ENCODE measurements at regions not wholly inside any gene's neighbourhood (a gene's known extent, or its start where the extent isn't known, plus 50 kb on each side); places are given as distances from the start of the nearest gene placed in this dataset.

- 79% methylated on average over 7 of the region's 8 CpGs for WGBS
- Histone ChIP-seq H3K4me3 (ENCODE audit: low read length) (no peak overlapping the region), H3K27ac (ENCODE audit: low read depth, low read length) (no peak overlapping the region), H3K27me3 (ENCODE audit: insufficient read depth, low read length) (no peaks in the 10 kb centered on the region), H3K36me3 (ENCODE audit: insufficient read depth, low read length) (no peaks in the 10 kb centered on the region), H3K4me1 (ENCODE audit: insufficient read depth, low read length) (no peaks in the 10 kb centered on the region), H3K9ac (ENCODE audit: low read depth, low read length) (no peak overlapping the region), H3K9me3 (ENCODE audit: insufficient read depth, low read depth, low read length) (peaks cover 97% of the 10 kb centered on the region)
These were observed 172.6 kb downstream of the ZNF248 start for GRCh38 chr10:37684765-37685164.

GRCh38 chr10:37682617-37683016 lies 174.8 kb downstream of the ZNF248 start:
- 80% methylated on average over 4 of the region's 4 CpGs for WGBS
- no peaks in the 10 kb centered on the region for H3K27me3 ChIP-seq (ENCODE audit: insufficient read depth, low read length)
- H3K4me3 ChIP-seq (ENCODE audit: low read length): no peak overlapping the region
- no peak overlapping the region for H3K9ac ChIP-seq (ENCODE audit: low read depth, low read length)
- H3K4me1 ChIP-seq (ENCODE audit: insufficient read depth, low read length): no peaks in the 10 kb centered on the region
- peaks cover 96% of the 10 kb centered on the region for H3K9me3 ChIP-seq (ENCODE audit: insufficient read depth, low read depth, low read length)
- H3K36me3 ChIP-seq (ENCODE audit: insufficient read depth, low read length): no peaks in the 10 kb centered on the region
- H3K27ac ChIP-seq (ENCODE audit: low read depth, low read length): no peak overlapping the region

GRCh38 chr10:37681617-37681999 lies 175.8 kb downstream of the ZNF248 start:
- no peak overlapping the region for H3K9ac ChIP-seq (ENCODE audit: low read depth, low read length)
- no peaks in the 10 kb centered on the region for H3K27me3 ChIP-seq (ENCODE audit: insufficient read depth, low read length)
- WGBS: 89% methylated on average over 12 of the region's 12 CpGs
- no peak overlapping the region for H3K27ac ChIP-seq (ENCODE audit: low read depth, low read length)
- H3K9me3 ChIP-seq (ENCODE audit: insufficient read depth, low read depth, low read length): peaks cover 94% of the 10 kb centered on the region
- H3K36me3 ChIP-seq (ENCODE audit: insufficient read depth, low read length): no peaks in the 10 kb centered on the region
- no peaks in the 10 kb centered on the region for H3K4me1 ChIP-seq (ENCODE audit: insufficient read depth, low read length)
- H3K4me3 ChIP-seq (ENCODE audit: low read length): no peak overlapping the region

GRCh38 chr10:37680716-37681616 lies 176.4 kb downstream of the ZNF248 start:
- peaks cover 94% of the 10 kb centered on the region for H3K9me3 ChIP-seq (ENCODE audit: insufficient read depth, low read depth, low read length)

DNA sequence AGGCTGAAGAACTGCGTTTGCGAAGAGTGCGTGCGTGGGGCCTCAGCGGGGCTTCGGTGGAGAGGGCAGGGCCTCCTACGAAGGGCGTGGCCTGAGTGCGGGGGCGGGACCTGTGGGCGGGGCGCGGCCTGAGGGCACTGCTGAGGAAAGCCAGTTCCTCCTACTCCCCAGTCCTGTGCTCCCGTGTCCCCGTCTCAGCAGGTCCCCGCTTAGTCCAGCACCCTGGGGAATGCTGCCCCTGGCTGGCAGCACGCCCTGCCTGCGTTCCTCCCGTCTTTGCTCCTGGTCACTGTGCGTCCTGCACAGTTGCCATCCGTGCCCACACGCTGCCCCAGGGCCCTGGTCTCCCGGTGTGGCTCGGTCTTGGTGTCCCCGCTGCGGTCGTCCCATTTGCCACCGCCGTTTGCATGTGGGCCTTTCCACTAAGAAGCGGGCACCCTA lies 177.1 kb downstream of the ZNF248 start:
- WGBS: 93% methylated on average over 30 of the region's 30 CpGs
- H3K36me3 ChIP-seq (ENCODE audit: insufficient read depth, low read length): no peaks in the 10 kb centered on the region
- no peaks in the 10 kb centered on the region for H3K27me3 ChIP-seq (ENCODE audit: insufficient read depth, low read length)
- H3K4me1 ChIP-seq (ENCODE audit: insufficient read depth, low read length): no peaks in the 10 kb centered on the region
- peaks cover 94% of the 10 kb centered on the region for H3K9me3 ChIP-seq (ENCODE audit: insufficient read depth, low read depth, low read length)
- no peak overlapping the region for H3K9ac ChIP-seq (ENCODE audit: low read depth, low read length)
- no peak overlapping the region for H3K27ac ChIP-seq (ENCODE audit: low read depth, low read length)
- no peak overlapping the region for H3K4me3 ChIP-seq (ENCODE audit: low read length)

More at GRCh38 chr10:37680716-37681616, 176.4 kb downstream of the ZNF248 start:
- Histone ChIP-seq H3K4me1 (ENCODE audit: insufficient read depth, low read length) (no peaks in the 10 kb centered on the region), H3K27me3 (ENCODE audit: insufficient read depth, low read length) (no peaks in the 10 kb centered on the region), H3K9ac (ENCODE audit: low read depth, low read length) (no peak overlapping the region), H3K36me3 (ENCODE audit: insufficient read depth, low read length) (no peaks in the 10 kb centered on the region), H3K4me3 (ENCODE audit: low read length) (no peak overlapping the region), H3K27ac (ENCODE audit: low read depth, low read length) (no peak overlapping the region)
- WGBS: 94% methylated on average over 52 of the region's 52 CpGs

- H3K27ac ChIP-seq (ENCODE audit: low read depth, low read length): no peak overlapping the region
- H3K9me3 ChIP-seq (ENCODE audit: insufficient read depth, low read depth, low read length): peaks cover 94% of the 10 kb centered on the region
- no peaks in the 10 kb centered on the region for H3K4me1 ChIP-seq (ENCODE audit: insufficient read depth, low read length)
- WGBS: 88% methylated on average over 8 of the region's 8 CpGs
- H3K4me3 ChIP-seq (ENCODE audit: low read length): no peak overlapping the region
- no peaks in the 10 kb centered on the region for H3K36me3 ChIP-seq (ENCODE audit: insufficient read depth, low read length)
- H3K9ac ChIP-seq (ENCODE audit: low read depth, low read length): no peak overlapping the region
- no peaks in the 10 kb centered on the region for H3K27me3 ChIP-seq (ENCODE audit: insufficient read depth, low read length)
These were observed 177.9 kb downstream of the ZNF248 start for GRCh38 chr10:37679465-37679864.

DNA sequence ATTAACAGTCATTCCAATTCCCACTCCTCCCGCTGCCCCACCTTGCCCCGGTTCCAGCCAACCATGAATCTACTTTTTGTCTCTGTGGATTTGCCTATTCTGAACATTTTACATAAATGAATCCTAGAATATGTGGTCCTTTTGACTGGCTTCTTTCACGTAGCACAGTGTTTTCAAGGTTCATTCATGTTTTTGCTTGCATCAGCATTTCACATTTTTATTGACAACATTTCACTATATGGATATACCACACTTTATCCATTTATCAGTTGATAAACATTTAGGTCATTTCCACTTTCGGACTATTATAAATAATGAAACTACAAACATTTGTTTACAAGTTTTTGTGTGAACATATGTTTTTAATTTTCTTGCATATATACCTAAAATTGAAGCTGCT lies 182.0 kb downstream of the ZNF248 start:
- no peaks in the 10 kb centered on the region for H3K4me1 ChIP-seq (ENCODE audit: insufficient read depth, low read length)
- 80% methylated on average over 3 of the region's 4 CpGs for WGBS
- no peak overlapping the region for H3K9ac ChIP-seq (ENCODE audit: low read depth, low read length)

GRCh38 chr10:37671802-37672201 lies 185.6 kb downstream of the ZNF248 start:
- WGBS: no CpG with 5 or more reads among the region's 1 CpG
- Histone ChIP-seq H3K27me3 (ENCODE audit: insufficient read depth, low read length) (no peaks in the 10 kb centered on the region), H3K4me1 (ENCODE audit: insufficient read depth, low read length) (no peaks in the 10 kb centered on the region), H3K36me3 (ENCODE audit: insufficient read depth, low read length) (no peaks in the 10 kb centered on the region), H3K27ac (ENCODE audit: low read depth, low read length) (no peak overlapping the region), H3K9ac (ENCODE audit: low read depth, low read length) (no peak overlapping the region), H3K9me3 (ENCODE audit: insufficient read depth, low read depth, low read length) (peaks cover 88% of the 10 kb centered on the region), H3K4me3 (ENCODE audit: low read length) (no peak overlapping the region)

More for the DNA sequence above, 182.0 kb downstream of the ZNF248 start:
- Histone ChIP-seq H3K36me3 (ENCODE audit: insufficient read depth, low read length) (no peaks in the 10 kb centered on the region), H3K9me3 (ENCODE audit: insufficient read depth, low read depth, low read length) (peaks cover 89% of the 10 kb centered on the region), H3K27me3 (ENCODE audit: insufficient read depth, low read length) (no peaks in the 10 kb centered on the region), H3K27ac (ENCODE audit: low read depth, low read length) (no peak overlapping the region), H3K4me3 (ENCODE audit: low read length) (no peak overlapping the region)

DNA sequence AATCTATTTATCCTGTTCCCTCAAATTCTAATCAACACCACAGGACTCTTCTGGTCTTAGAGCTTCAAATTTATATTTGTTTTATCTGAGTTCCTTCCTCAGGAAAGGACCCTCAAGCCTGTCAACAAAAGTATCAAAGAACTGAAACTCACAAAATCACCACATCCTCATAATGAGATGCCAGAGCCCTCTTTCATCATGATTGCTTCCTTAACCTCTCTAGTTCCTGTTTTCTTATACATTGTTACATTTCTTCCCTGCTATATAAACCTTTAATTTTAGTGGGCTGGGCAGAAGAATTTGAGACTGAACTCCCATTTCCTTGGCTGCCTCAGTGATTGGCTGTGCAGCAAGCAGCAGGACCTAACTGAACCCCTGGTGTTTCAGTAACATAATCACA lies 189.7 kb downstream of the ZNF248 start:
- Histone ChIP-seq H3K4me1 (ENCODE audit: insufficient read depth, low read length) (no peaks in the 10 kb centered on the region), H3K9me3 (ENCODE audit: insufficient read depth, low read depth, low read length) (peaks cover 85% of the 10 kb centered on the region), H3K27me3 (ENCODE audit: insufficient read depth, low read length) (no peaks in the 10 kb centered on the region), H3K36me3 (ENCODE audit: insufficient read depth, low read length) (no peaks in the 10 kb centered on the region), H3K4me3 (ENCODE audit: low read length) (no peak overlapping the region), H3K9ac (ENCODE audit: low read depth, low read length) (no peak overlapping the region), H3K27ac (ENCODE audit: low read depth, low read length) (no peak overlapping the region)

DNA sequence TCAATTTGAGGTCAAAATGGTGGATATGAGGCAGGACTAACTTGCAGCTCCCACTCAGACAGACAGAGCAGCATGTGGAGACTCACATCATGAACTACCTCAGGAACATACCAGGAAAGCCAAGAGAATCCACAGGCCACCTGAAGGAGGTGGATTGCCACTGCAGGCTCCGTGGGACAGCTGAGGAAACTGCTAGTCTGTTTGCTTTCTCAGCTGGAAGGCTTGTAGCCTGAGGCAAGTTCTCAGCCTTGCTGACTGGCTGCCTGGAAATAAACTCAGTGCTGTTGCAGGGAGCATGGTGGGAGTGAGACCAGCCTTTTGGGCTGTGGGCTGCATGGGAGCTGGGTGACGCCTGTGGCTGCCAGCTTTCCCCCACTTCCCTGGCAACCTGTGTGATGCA lies 202.9 kb downstream of the ZNF248 start:
- no peak overlapping the region for H3K4me3 ChIP-seq (ENCODE audit: low read length)
- H3K27ac ChIP-seq (ENCODE audit: low read depth, low read length): no peak overlapping the region
- no peaks in the 10 kb centered on the region for H3K27me3 ChIP-seq (ENCODE audit: insufficient read depth, low read length)
- H3K36me3 ChIP-seq (ENCODE audit: insufficient read depth, low read length): no peaks in the 10 kb centered on the region
- no peak overlapping the region for H3K9ac ChIP-seq (ENCODE audit: low read depth, low read length)
- H3K9me3 ChIP-seq (ENCODE audit: insufficient read depth, low read depth, low read length): peaks cover 88% of the 10 kb centered on the region
- no peaks in the 10 kb centered on the region for H3K4me1 ChIP-seq (ENCODE audit: insufficient read depth, low read length)
- 63% methylated on average over 2 of the region's 2 CpGs for WGBS

- H3K4me3 ChIP-seq (ENCODE audit: low read length): no peak overlapping the region
These were observed 214.2 kb downstream of the ZNF248 start for GRCh38 chr10:37643187-37643586.

More at GRCh38 chr10:37643187-37643586, 214.2 kb downstream of the ZNF248 start:
- H3K27ac ChIP-seq (ENCODE audit: low read depth, low read length): no peak overlapping the region
- no peaks in the 10 kb centered on the region for H3K27me3 ChIP-seq (ENCODE audit: insufficient read depth, low read length)
- H3K36me3 ChIP-seq (ENCODE audit: insufficient read depth, low read length): no peaks in the 10 kb centered on the region
- peaks cover 86% of the 10 kb centered on the region for H3K9me3 ChIP-seq (ENCODE audit: insufficient read depth, low read depth, low read length)
- H3K9ac ChIP-seq (ENCODE audit: low read depth, low read length): no peak overlapping the region
- no peaks in the 10 kb centered on the region for H3K4me1 ChIP-seq (ENCODE audit: insufficient read depth, low read length)
- 71% methylated on average over 1 of the region's 1 CpG for WGBS
